Thoracic aorta (tissue), 2 donors: ENCODE measurements at regions not wholly inside any gene's neighbourhood (a gene's known extent, or its start where the extent isn't known, plus 50 kb on each side); places are given as distances from the start of the nearest gene placed in this dataset.

Experiments used
- ATAC-seq: fragments of 150-250 bp; one replicate; pipeline ENCODE4 v1.8.0; 2017; ENCODE audit warnings: low read depth; ENCODE audit not compliant: insufficient number of reproducible peaks, low FRiP score
- DNase-seq: peaks from one replicate; pipeline ENCODE4 v3.0.0-alpha.2; 2020; ENCODE audit warnings: low spot score
- H3K27ac ChIP-seq, 2 donors: fragments of 200-600 bp; sonication (generic); 1 replicate in 1 of 2; 2 replicates in 1 of 2; pipeline ENCODE4 v1.5.1; 2016; ENCODE audit warnings: mild to moderate bottlenecking in 2 of 2, moderate library complexity in 2 of 2
- H3K27me3 ChIP-seq: fragments of 200-600 bp; sonication (generic); replicated peaks from 2 replicates; pipeline ENCODE4 v1.6.0; 2016; ENCODE audit warnings: mild to moderate bottlenecking; ENCODE audit not compliant: insufficient read depth
- H3K36me3 ChIP-seq: fragments of 200-600 bp; sonication (generic); one replicate; pipeline ENCODE4 v1.5.1; 2016
- H3K4me1 ChIP-seq, 2 donors: fragments of 200-600 bp; sonication (generic); 1 replicate in 1 of 2; 2 replicates in 1 of 2; pipeline versions ENCODE4 v1.5.1 to v1.6.0; 2016; ENCODE audit warnings: low read depth in 2 of 2, mild to moderate bottlenecking in 1 of 2; ENCODE audit not compliant: control insufficient read depth in 1 of 2
- H3K4me3 ChIP-seq: fragments of 200-600 bp; sonication (generic); 2 replicates; pipeline ENCODE4 v1.5.1; 2016; ENCODE audit warnings: mild to moderate bottlenecking
- H3K9me3 ChIP-seq: fragments of 200-600 bp; sonication (generic); 2 replicates; pipeline ENCODE4 v1.5.1; 2016
- TF ChIP-seq, protein P1 (sequence below): fragments of 200-600 bp; sonication (generic); IDR thresholded peaks from one replicate; pipeline ENCODE4 v1.5.1; 2019; ENCODE audit warnings: antibody characterized with exemption

DNA sequence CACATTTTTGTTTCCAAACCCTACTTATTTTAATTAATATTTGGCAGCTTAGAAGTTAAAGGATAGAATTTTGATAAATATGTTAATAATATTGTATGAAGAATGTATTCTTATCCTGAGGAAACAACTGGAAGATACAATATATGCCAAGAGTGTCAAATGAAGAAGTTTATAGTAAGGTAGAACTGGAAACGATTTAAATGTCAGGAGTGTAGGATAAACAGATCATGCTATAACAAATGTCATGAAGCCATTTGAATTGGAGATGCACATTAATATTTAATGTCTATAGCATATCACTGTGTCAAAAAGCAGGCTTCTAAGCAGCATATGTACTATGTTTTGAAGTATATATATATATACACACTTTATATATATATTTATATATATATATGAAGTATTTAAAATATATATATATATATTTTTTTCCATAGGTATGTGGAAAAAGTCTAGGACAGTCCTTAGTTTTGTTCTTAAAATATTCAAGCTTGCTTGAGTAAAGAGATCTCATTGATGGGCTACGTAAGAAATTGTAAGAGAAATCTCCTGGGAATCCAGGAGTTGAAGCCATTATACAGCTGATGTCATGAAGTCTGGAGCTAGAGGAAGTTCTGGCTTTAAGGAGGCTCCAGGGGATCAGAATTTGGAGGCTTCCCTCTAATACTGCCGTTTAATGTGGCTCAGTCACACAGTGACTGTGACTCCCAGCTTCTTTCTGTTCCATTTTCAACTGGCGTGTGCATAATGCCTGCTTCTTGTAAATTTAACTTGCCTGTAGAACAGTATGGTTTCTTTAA lies 79.9 kb upstream of the MYCBP2 start:
- DNase-seq (no peak), ATAC-seq (no peak)
- TF ChIP-seq, protein P1, sequence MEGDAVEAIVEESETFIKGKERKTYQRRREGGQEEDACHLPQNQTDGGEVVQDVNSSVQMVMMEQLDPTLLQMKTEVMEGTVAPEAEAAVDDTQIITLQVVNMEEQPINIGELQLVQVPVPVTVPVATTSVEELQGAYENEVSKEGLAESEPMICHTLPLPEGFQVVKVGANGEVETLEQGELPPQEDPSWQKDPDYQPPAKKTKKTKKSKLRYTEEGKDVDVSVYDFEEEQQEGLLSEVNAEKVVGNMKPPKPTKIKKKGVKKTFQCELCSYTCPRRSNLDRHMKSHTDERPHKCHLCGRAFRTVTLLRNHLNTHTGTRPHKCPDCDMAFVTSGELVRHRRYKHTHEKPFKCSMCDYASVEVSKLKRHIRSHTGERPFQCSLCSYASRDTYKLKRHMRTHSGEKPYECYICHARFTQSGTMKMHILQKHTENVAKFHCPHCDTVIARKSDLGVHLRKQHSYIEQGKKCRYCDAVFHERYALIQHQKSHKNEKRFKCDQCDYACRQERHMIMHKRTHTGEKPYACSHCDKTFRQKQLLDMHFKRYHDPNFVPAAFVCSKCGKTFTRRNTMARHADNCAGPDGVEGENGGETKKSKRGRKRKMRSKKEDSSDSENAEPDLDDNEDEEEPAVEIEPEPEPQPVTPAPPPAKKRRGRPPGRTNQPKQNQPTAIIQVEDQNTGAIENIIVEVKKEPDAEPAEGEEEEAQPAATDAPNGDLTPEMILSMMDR = no peak
- no peaks in the 10 kb centered on the region for H3K36me3 ChIP-seq
- no peaks in the 10 kb centered on the region for H3K4me1 ChIP-seq
- no peak overlapping the region for H3K27ac ChIP-seq
- no peak overlapping the region for H3K4me3 ChIP-seq
- no peaks in the 10 kb centered on the region for H3K9me3 ChIP-seq
- H3K27me3 ChIP-seq = no peaks in the 10 kb centered on the region

- H3K27me3 ChIP-seq = no peaks in the 10 kb centered on the region
- H3K27ac ChIP-seq = no peak overlapping the region
- TF ChIP-seq, protein P1 = no peak
- no peak overlapping the region for H3K4me3 ChIP-seq
- no peaks in the 10 kb centered on the region for H3K36me3 ChIP-seq
- no peaks in the 10 kb centered on the region for H3K9me3 ChIP-seq
- no peaks in the 10 kb centered on the region for H3K4me1 ChIP-seq
- ATAC-seq (no peak), DNase-seq (no peak)
Measured at GRCh38 chr13:77398825-77399620, 72.1 kb upstream of the MYCBP2 start.

- no peak for DNase-seq
- Histone ChIP-seq H3K27ac (no peak overlapping the region), H3K4me3 (no peak overlapping the region), H3K27me3 (no peaks in the 10 kb centered on the region), H3K4me1 (no peaks in the 10 kb centered on the region), H3K36me3 (no peaks in the 10 kb centered on the region), H3K9me3 (no peaks in the 10 kb centered on the region)
- no peak for ATAC-seq
- TF ChIP-seq, protein P1 = no peak
Measured at GRCh38 chr13:77397636-77398035, 70.7 kb upstream of the MYCBP2 start.

DNA sequence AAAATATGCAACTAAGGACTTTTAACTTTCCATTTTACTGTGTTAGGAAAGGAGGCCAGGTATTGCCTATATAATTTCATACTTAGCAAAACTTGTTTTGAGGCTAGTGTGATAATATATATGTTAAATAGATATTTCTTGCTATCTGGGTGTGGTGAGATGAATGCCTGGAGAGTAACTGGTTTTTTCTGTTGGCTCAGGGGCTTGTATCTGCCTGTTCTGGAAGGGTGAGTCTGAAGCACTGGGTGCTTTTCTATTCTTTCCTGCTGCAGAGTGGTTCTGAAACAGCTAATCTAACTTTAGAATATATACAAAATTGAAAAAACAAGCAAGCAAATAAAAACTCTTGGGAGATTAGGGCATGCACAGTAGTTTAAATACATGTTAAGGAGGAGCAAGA lies 64.6 kb upstream of the MYCBP2 start:
- TF ChIP-seq, protein P1 = no peak
- Histone ChIP-seq H3K4me3 (no peak overlapping the region), H3K27me3 (no peaks in the 10 kb centered on the region), H3K4me1 (peaks cover 14 to 50% of the 10 kb centered on the region in 2 donors), H3K9me3 (no peaks in the 10 kb centered on the region), H3K27ac (no peak overlapping the region), H3K36me3 (no peaks in the 10 kb centered on the region)
- DNase-seq (no peak), ATAC-seq (no peak)

DNA sequence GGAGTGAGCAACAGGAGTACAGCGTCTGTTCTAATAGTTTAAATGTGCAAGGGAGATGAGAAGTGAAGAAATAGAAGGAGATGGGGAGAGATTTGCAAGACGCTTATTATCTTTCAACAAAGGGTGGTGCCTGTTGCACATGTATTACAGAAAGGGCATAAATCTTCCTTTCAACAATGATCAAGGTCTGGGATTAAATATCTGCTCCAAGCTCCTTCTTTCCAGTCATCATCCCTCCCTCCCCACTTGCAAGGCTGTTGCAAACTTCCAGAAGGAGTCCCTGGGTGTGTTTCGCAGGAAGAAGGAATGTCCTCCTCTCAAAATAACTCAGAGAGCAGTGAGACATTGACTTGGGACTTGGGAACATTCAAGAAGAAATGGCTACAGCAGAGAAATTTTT lies 63.5 kb upstream of the MYCBP2 start:
- ATAC-seq (no peak), DNase-seq (no peak)
- H3K4me1 ChIP-seq = peaks cover 14 to 53% of the 10 kb centered on the region in 2 donors
- TF ChIP-seq, protein P1 = no peak
- no peaks in the 10 kb centered on the region for H3K27me3 ChIP-seq
- H3K27ac ChIP-seq = no peak overlapping the region
- H3K36me3 ChIP-seq = no peaks in the 10 kb centered on the region
- H3K9me3 ChIP-seq = no peaks in the 10 kb centered on the region
- no peak overlapping the region for H3K4me3 ChIP-seq
